Keratinocyte (primary cell): ENCODE measurements at regions not wholly inside any gene's neighbourhood (a gene's known extent, or its start where the extent isn't known, plus 50 kb on each side); places are given as distances from the start of the nearest gene placed in this dataset.

Experiments
- EZH2 ChIP-seq: IDR thresholded peaks from one replicate; pipeline ENCODE4 v1.6.1; 2012; ENCODE audit warnings: inconsistent platforms, mild to moderate bottlenecking, low read length, moderate library complexity
- TF ChIP-seq, protein P1 (sequence below), 3 experiments: IDR thresholded peaks in 1 of 3; conservative IDR thresholded peaks in 1 of 3; optimal IDR thresholded peaks in 1 of 3; 2 replicates in 2 of 3; 3 replicates in 1 of 3; pipeline versions ENCODE3 to v1.5.1; 2011; ENCODE audit warnings: low read length in 3 of 3, mild to moderate bottlenecking in 3 of 3, moderate library complexity in 2 of 3, control low read depth in 1 of 3, inconsistent platforms in 1 of 3; ENCODE audit not compliant: insufficient read depth in 2 of 3; ENCODE audit errors: extremely low read depth in 1 of 3

DNA sequence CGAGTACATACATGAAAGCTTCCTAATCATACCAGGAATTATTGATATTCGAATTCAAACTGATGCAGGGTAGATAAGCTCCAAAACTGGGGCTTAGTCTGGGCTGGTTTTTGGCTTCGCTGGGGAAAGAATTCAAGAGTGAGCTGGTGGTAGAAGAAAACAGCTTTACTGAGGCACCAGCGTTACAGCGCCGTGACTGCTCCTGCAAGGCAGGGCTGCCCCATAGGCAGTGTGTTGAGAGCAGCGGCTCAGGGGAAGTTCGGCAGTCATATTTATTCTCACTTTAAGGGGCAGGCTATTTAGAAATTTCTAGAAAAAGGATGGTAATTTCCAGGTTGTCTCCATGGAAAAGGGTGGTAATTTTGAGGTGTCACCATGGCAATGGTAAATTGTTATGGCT, 292.6 kb upstream of the TCF4 start:
- TF ChIP-seq, protein P1, sequence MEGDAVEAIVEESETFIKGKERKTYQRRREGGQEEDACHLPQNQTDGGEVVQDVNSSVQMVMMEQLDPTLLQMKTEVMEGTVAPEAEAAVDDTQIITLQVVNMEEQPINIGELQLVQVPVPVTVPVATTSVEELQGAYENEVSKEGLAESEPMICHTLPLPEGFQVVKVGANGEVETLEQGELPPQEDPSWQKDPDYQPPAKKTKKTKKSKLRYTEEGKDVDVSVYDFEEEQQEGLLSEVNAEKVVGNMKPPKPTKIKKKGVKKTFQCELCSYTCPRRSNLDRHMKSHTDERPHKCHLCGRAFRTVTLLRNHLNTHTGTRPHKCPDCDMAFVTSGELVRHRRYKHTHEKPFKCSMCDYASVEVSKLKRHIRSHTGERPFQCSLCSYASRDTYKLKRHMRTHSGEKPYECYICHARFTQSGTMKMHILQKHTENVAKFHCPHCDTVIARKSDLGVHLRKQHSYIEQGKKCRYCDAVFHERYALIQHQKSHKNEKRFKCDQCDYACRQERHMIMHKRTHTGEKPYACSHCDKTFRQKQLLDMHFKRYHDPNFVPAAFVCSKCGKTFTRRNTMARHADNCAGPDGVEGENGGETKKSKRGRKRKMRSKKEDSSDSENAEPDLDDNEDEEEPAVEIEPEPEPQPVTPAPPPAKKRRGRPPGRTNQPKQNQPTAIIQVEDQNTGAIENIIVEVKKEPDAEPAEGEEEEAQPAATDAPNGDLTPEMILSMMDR (optimal IDR thresholded peaks at IDR 0.05 in 1 of 3, IDR thresholded peaks at IDR 0.05 in 1 of 3, conservative IDR thresholded peaks at IDR 0.05 in 1 of 3; ENCODE audit: extremely low read depth in 1 of 3, insufficient read depth in 2 of 3, low read length in 3 of 3), result no peak
- no peak for TF ChIP-seq EZH2
